NCI-H526 (cell line): ENCODE measurements at regions not wholly inside any gene's neighbourhood (a gene's known extent, or its start where the extent isn't known, plus 50 kb on each side); places are given as distances from the start of the nearest gene placed in this dataset.
"Not testable (repeated sequence)": the region's sequence is repeated elsewhere in the genome, so short reads cannot be mapped to it uniquely, and the experiment has no call there.

Experiments
- DNase-seq, 2 experiments: peaks; one replicate each; lab custom pipeline; 2025; lab: John Stamatoyannopoulos, UW

DNA sequence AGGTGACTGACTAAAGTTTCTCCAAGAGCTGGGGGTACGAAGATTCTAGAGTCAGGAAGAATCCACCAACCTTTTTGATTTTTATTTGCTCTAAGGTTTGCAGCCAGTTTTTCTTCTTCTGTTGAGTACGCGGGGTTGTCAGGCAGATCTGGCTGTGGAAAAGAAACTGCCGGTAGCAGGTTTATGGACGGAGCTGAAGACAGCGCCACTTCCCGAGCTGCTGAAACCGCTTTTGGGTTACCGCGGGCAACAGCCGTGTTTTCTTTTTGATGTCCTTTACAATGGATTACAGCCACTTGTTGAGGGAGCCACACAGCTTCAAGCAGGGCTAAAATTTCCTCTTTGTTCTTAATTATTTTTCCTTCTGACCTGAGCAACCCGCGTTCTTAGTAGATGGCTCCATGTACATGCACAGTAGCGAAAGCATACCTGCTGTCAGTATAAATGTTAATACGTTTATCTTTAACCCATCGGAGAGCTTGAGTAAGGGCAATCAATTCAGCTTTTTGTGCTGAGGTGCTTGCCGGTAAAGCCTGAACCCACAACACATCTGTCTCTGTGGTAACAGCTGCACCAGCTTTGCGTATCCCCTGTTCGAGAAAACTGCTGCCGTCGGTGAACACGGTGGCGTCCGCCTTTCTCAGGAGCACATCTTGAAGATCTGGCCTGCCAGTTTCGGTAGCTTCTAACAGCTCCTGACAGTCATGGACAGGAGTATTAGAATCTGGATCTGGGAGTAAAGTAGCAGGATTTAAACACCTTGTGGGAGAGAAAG lies 674.3 kb downstream of the TMEM121 start:
- DNase-seq = no peak

DNA sequence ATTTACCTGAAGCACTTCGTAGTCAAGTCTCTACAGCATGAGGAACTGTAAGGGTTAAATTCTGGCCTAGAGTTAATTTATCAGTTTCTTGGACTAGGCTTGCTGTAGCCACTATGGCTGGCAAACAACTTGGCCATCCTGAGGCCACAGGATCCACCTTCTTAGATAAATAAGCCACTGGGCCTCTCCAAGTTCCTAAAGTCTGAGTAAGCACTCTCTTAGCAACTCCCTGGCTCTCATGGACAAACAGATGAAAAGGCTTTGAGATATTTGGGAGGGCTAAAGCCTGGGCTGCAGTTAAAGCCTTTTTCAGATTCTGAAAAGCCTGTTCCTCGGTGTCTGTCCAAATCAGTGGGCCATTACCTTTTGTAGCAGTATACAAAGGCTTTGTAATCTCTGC lies 675.0 kb downstream of the TMEM121 start:
- no peak for DNase-seq

GRCh38 chr14:106203438-106203837 lies 677.1 kb downstream of the TMEM121 start:
- DNase-seq = no peak

GRCh38 chr14:106204063-106204462 lies 677.7 kb downstream of the TMEM121 start:
- DNase-seq = no peak

DNA sequence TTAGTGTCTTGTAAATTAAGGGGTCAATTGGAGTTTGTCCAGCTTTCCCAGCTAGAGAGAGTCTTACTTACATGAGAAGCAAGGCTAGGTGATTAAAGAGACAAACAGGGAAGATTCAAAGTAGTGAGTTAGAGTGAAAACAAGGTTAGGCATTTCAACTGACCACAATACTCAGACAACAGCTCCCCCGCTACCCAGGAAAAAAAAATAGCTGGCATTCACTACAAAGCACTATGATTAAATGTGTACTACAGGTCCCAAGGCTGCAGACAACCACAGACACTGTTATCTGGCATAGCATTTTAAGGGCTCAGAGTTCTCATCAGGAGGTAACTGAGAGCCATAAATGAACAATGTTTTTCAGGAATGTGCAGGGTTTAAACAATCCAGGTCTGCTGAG lies 680.9 kb downstream of the TMEM121 start:
- DNase-seq = no peak

DNA sequence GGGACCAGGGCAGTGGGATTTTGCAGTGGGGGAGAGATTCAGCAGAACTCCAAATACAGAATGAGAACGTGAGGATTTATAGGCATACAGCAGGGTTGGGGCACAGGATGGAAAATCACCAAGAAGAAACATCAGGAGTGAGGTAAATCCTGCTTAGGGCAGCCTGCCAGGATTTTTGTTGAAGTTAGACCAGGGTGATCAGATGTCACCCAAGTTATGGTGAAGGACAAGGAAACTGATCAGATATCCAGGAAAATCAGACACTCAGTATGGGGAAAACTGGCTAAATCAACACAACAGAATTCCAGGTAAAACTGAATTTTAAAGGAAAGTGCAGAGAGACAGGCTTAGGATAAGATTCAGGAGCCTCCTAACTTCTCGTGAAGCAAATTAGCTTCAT lies 682.4 kb downstream of the TMEM121 start:
- no peak for DNase-seq

GRCh38 chr14:106209755-106210154 lies 683.4 kb downstream of the TMEM121 start:
- DNase-seq = no peak

- DNase-seq = peak in 1 of 2 experiments; percentile 76
Measured at GRCh38 chr14:106210650-106211049, 684.3 kb downstream of the TMEM121 start.

DNA sequence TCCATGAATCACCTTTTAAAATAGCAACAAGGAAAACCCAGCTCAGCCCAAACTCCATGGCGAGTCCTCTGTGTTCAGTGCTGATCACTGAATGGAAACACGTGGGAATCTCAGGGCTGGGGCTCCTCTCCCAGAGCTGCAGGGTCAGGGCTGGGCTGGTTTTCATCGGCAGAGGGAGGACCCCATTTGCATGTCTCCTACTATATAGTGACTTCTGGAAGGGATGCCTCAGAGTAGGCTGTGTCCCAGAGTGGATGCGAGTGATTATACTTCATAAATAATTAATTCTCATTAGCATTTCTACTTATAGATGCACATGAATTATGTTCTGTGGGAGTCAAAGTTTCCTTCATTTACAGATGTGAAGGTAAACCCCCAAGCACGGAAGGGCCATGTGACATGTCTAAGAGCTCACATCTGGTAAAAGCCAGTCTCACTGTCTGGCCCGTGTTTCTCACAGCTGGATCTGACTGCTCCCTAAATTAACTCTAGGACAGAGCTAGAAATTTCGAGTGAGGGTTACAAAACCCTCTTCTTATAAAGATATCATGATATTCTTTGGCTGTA lies 685.0 kb downstream of the TMEM121 start:
- peak in 1 of 2 experiments; percentile 47 for DNase-seq

DNA sequence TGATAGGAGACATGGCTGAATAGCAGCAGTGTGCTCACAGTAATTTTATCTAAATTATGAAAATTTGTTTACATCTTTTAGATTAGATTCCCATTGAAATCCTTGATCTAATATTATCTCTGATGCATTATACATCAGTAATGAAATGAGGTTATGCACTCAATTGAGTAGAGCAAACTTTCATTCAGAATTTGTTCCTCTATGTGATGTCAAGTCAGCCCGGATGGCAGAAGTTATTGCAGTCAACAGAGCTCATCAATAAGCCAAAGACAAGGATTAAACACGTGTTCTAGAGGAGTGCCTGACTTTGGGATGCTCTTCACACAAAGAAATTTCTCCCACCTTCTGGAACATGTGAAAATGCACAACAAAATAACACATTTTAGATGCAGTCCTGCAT lies 688.8 kb downstream of the TMEM121 start:
- no peak for DNase-seq

DNA sequence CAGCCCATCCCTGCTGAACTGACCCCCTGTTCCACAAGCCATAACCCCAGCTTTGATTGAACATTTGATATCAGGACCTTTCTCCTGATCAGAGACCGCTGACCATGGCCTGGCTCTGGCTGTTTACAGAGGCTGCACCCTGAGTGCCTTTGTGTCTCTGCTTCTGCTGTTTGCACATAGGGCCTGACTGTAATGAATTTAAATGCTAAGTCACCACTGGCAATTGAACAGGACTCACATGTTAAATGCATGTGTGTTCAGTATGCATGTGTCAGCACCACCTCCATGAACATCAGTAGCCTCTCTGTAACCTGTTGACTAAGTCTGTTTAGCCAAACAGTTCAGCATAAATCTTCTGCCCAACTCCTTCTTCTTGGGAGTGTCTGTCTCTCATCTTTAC lies 690.3 kb downstream of the TMEM121 start:
- no peak for DNase-seq

DNA sequence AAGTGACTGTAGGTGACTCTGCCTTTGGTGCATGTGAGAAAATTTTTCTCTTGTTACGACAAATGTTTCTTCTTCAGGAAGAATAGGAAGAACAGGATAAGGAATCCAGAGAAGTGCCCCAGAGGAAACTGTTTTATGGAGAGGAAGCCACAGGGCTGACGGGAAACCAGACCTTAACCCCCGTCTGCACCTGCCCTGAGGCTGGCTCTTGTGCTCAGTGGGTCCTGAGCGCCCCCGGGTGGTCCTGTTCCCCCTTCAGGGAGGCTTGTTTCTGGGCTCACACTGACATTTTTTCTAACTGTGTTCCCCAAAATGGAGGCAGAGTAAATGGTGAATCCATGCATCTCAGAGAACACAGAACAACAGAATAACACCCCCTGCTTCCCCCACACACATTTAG lies 691.8 kb downstream of the TMEM121 start:
- peak in 1 of 2 experiments; percentile 18 for DNase-seq

GRCh38 chr14:106222311-106222710 lies 695.9 kb downstream of the TMEM121 start:
- DNase-seq = no peak

DNA sequence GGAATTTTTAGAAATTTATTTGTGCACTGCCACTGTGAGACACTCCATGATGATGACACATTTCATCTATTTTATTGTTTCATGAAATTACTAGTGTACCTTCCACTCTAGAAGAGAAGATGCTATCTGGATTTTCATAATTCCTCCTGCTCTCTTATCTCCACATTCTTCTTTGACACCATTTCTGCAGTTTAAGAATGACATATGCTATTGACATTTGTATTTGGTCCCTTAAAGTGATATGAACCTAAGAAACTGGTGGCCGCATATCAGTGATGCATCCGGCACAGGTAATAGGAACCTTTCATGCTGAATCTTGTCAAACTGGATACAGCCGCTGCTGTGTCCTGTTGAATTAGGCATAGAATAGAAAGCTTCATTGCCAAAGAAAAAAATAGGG lies 696.3 kb downstream of the TMEM121 start:
- no peak for DNase-seq

- DNase-seq = no peak
Measured at GRCh38 chr14:106227793-106228192, 701.4 kb downstream of the TMEM121 start.

- no peak for DNase-seq
Measured at GRCh38 chr14:106228541-106229158, 702.3 kb downstream of the TMEM121 start.

DNA sequence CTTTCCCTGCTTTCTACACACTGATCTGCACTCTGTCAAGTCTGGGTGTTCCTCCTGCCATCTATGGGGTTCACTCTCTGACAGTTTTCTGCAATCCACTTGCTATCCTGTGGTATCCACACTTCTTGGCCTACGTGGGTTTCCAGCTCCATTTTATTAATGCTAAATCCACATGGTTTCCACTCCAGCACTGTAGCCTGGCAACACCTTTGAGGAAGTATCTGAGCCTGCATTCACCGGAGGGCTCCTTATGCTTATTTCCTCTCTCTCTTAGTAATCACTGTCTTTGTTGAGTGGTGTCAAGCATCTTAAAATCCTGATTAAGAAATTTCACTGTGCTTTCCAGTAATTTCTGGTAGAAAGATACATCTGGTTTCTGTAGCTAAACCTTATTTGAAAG lies 703.7 kb downstream of the TMEM121 start:
- no peak for DNase-seq

DNA sequence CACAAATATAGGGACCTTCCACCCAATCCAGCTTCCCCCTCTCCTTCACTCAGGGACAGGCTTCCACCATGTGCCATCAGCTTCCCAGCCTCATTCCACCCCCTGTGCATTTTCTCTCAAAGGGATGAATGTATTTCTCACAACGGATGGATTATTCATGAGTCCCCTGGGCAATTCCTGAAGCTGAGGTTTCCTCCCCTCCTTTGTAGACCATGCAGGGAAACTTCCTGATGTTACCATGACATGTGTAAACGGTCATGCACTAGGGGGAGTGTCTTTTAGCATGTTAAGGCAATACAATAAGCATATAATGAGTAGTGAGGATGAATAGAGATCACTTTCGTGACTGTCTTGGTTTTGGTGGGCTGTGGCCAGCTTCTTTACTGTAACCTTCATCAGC lies 706.8 kb downstream of the TMEM121 start:
- not testable (repeated sequence) for DNase-seq

GRCh38 chr14:106234525-106235254 lies 708.3 kb downstream of the TMEM121 start:
- DNase-seq = peak in 1 of 2 experiments; percentile 53

GRCh38 chr14:106235356-106236159 lies 709.2 kb downstream of the TMEM121 start:
- DNase-seq = peak; percentile 61 to 84

- DNase-seq = no peak
Measured at GRCh38 chr14:106248321-106249192, 722.2 kb downstream of the TMEM121 start.
